Mucosa of descending colon (tissue), 3 donors: ENCODE measurements at regions not wholly inside any gene's neighbourhood (a gene's known extent, or its start where the extent isn't known, plus 50 kb on each side); places are given as distances from the start of the nearest gene placed in this dataset.

ENCODE experiments used
- ATAC-seq: fragments of 200-7000 bp; cut with Tn5 transposase; one replicate; pipeline ENCODE4 v1.9.1; 2020; ENCODE audit warnings: mild to moderate bottlenecking, moderate library complexity
- DNase-seq, 3 donors: peaks; one replicate each; pipeline ENCODE4 v3.0.0-alpha.2; 2020
- H3K36me3 ChIP-seq: fragments of 200-600 bp; one replicate; pipeline ENCODE4 v1.8.0; 2021; ENCODE audit warnings: low read depth, mild to moderate bottlenecking
- H3K4me1 ChIP-seq: fragments of 200-600 bp; one replicate; pipeline ENCODE4 v1.8.0; 2021; ENCODE audit warnings: low read depth, mild to moderate bottlenecking
- H3K4me3 ChIP-seq: fragments of 200-600 bp; one replicate; pipeline ENCODE4 v1.8.0; 2021; ENCODE audit warnings: mild to moderate bottlenecking
- H3K9me3 ChIP-seq: fragments of 200-600 bp; one replicate; pipeline ENCODE4 v1.8.0; 2021; ENCODE audit warnings: mild to moderate bottlenecking
- intact Hi-C, 2 donors: fragments of 100-400 bp; cut with DNase I in 1 of 2; cut with micrococcal nuclease in 1 of 2; formaldehyde crosslinking; loops; one replicate each; pipeline versions ENCODE4 v1.11.0 to v1.11.1; 2022; cut with DNase I, micrococcal nuclease
- TF ChIP-seq, protein P1 (sequence below): fragments of 200-600 bp; IDR thresholded peaks from one replicate; pipeline ENCODE4 v1.8.0; 2022; ENCODE audit warnings: antibody characterized with exemption, mild to moderate bottlenecking
- donor health status: DM: no; HTN: no; CAD: no; lungs with moderate emphysema.
- donor health status: DM: no; HTN: no; CAD: no.
- donor health status: DM: no; HTN: yes; CAD: no.

DNA sequence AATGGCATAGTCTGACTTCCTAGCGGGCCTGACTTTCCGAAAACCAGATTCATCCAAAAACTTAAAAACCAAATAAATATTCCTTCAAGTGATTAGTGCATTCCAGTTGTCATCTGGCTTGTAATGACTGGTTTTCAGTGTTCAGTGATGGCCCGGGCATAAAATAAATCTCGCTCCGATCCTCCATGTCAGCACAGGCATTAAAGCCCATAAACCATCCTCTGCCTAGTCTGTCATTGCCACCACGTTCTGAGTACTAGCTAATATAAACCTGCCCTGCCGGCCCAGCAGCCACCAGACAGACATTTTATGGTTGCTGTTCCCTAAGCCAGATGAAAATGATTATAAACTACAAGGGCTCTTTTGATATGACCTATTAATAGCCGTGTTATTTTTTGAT, 232.3 kb upstream of the GMDS start:
- TF ChIP-seq, protein P1, sequence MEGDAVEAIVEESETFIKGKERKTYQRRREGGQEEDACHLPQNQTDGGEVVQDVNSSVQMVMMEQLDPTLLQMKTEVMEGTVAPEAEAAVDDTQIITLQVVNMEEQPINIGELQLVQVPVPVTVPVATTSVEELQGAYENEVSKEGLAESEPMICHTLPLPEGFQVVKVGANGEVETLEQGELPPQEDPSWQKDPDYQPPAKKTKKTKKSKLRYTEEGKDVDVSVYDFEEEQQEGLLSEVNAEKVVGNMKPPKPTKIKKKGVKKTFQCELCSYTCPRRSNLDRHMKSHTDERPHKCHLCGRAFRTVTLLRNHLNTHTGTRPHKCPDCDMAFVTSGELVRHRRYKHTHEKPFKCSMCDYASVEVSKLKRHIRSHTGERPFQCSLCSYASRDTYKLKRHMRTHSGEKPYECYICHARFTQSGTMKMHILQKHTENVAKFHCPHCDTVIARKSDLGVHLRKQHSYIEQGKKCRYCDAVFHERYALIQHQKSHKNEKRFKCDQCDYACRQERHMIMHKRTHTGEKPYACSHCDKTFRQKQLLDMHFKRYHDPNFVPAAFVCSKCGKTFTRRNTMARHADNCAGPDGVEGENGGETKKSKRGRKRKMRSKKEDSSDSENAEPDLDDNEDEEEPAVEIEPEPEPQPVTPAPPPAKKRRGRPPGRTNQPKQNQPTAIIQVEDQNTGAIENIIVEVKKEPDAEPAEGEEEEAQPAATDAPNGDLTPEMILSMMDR = no peak
- ATAC-seq (no peak), DNase-seq (no peak)
- H3K9me3 ChIP-seq = peaks cover 2% of the 10 kb centered on the region
- no peaks in the 10 kb centered on the region for H3K36me3 ChIP-seq
- H3K4me3 ChIP-seq = no peak overlapping the region
- intact Hi-C loops = no loop called here
- no peaks in the 10 kb centered on the region for H3K4me1 ChIP-seq

DNA sequence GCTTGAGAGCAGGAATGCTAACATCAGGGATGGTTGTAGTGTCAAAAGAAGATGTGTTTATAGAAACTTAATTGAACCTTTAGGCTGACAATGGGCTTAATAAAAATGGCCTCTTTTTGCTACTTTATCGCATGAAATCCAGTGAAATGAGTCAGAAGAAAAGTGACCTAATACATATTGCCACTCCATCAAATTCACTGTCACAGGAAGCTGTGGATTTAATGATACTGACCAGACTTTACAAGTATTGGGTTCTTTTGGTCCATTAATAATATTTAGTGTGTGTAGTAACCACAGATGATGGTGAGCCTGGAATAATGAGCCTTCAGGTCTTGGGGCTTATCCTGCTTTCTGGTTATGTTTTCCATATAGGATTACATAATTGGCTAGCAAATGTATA, 231.8 kb upstream of the GMDS start:
- TF ChIP-seq, protein P1 = no peak
- DNase-seq (no peak), ATAC-seq (no peak)
- no peak overlapping the region for H3K4me3 ChIP-seq
- no peaks in the 10 kb centered on the region for H3K4me1 ChIP-seq
- no peaks in the 10 kb centered on the region for H3K36me3 ChIP-seq
- no peaks in the 10 kb centered on the region for H3K9me3 ChIP-seq
- intact Hi-C loops = no loop called here

DNA sequence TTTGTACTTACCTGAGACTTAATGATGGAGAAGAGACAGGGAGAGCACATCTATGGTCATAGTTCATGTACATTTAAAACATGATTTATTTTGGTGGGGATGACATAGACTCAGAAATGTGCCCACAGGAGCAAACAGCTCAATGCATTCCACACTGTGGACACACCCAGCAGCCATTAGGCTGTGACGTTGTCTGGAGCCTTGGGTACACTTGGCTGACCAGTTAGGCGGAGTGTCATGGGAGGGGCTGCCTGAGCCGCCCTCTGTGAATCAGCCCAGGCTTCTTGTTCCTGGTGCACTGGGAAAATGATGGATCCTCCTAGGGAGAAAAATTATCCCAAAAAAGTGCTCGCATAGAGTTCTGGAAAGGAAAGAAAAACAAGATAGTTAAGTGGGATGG, 231.0 kb upstream of the GMDS start:
- ATAC-seq (peak; percentile 92), DNase-seq (peak in 2 of 3 donors; percentile 68 to 74)
- intact Hi-C loops = no loop called here
- Histone ChIP-seq H3K4me1 (no peaks in the 10 kb centered on the region), H3K4me3 (no peak overlapping the region), H3K9me3 (no peaks in the 10 kb centered on the region), H3K36me3 (no peaks in the 10 kb centered on the region)
- TF ChIP-seq, protein P1 = no peak

DNA sequence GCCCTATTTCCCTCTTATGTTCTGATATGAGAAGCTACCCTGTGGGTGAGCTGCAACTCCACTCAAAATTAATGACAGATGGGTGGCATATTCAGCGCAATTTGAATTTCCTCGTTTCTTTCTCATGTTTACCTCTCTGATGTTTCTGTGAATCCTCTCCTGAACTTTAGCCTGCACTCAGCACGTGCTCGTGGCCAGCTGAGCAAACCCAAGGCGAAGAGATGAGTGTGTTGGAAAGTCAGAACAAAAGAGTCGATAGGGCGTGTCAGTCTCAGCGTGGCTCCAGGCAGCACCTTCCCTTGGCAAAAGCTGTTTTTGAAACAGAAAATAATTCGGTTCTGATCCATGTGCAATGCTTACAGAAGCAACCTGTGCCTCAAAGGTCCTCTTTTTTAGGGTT, 226.1 kb upstream of the GMDS start:
- Histone ChIP-seq H3K9me3 (no peaks in the 10 kb centered on the region), H3K36me3 (no peaks in the 10 kb centered on the region), H3K4me1 (no peaks in the 10 kb centered on the region), H3K4me3 (no peak overlapping the region)
- peak; percentile 54 for ATAC-seq
- intact Hi-C loops = no loop called here
- peak in 1 of 3 donors; percentile 28 for DNase-seq
- TF ChIP-seq, protein P1 = no peak

DNA sequence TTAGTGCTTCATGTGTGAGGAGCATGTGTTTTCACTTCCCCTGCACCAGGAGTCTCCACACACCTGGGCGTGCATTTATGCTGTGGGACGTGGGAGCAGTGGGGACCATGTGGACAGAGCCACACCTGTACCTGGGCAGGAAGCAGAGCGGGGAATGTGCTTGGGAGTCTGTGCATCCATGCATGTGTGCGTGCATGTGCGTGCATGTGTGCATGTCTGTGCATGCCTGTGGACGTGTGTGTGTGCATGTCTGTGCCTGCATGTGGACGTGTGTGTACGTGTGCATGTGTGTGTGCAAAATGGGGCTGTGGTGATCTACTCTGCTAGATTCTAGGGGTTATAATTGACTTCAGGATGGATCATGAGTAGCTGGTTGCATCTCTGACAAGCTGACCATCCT, 224.0 kb upstream of the GMDS start:
- TF ChIP-seq, protein P1 = no peak
- Histone ChIP-seq H3K9me3 (no peaks in the 10 kb centered on the region), H3K4me1 (no peaks in the 10 kb centered on the region), H3K36me3 (no peaks in the 10 kb centered on the region), H3K4me3 (no peak overlapping the region)
- no peak for DNase-seq
- intact Hi-C loops = no loop called here
- no peak for ATAC-seq

DNA sequence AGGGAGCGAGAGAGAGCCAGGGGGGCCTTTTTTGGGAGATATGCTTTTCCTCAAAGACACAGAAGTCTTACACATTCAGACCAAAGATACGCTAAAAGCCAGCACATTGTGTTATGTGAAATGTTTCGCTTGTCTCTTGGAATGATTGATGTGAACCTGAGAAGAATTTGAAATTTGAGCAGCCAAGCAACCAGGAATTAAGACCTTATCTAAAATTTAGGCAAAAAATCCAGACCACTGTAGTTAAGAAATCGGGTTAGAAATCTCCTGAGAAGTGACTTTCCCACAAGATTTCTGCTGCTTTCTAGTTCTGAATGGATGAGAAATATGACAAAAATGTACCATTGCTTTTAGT, 223.2 kb upstream of the GMDS start:
- ATAC-seq (no peak), DNase-seq (no peak)
- Histone ChIP-seq H3K4me3 (no peak overlapping the region), H3K9me3 (no peaks in the 10 kb centered on the region), H3K36me3 (no peaks in the 10 kb centered on the region), H3K4me1 (no peaks in the 10 kb centered on the region)
- TF ChIP-seq, protein P1 = no peak
- intact Hi-C loops = no loop called here
